SU-DHL-6 (cell line): ENCODE measurements at regions not wholly inside any gene's neighbourhood (a gene's known extent, or its start where the extent isn't known, plus 50 kb on each side); places are given as distances from the start of the nearest gene placed in this dataset.

ENCODE experiments used
- H2AFZ ChIP-seq: fragments of 200-600 bp; sonication (generic); 2 replicates; pipeline ENCODE4 v1.6.1; 2014; ENCODE audit warnings: low read depth, mild to moderate bottlenecking, moderate library complexity, mixed read lengths, antibody characterized with exemption, low read length; ENCODE audit not compliant: severe bottlenecking
- H3F3A ChIP-seq: fragments of 200-600 bp; shearing (Covaris generic); 2 replicates; pipeline ENCODE4 v1.6.0; 2016; ENCODE audit warnings: antibody characterized with exemption, mild to moderate bottlenecking; ENCODE audit not compliant: insufficient read depth
- H3K27ac ChIP-seq: fragments of 200-600 bp; sonication (generic); 2 replicates; pipeline ENCODE4 v1.5.1; 2016; ENCODE audit warnings: low read depth, mild to moderate bottlenecking, low read length, moderate library complexity, mixed read lengths
- H3K27me3 ChIP-seq: fragments of 200-600 bp; sonication (generic), shearing (Covaris generic); 2 replicates; pipeline ENCODE4 v1.6.0; 2014; ENCODE audit warnings: mild to moderate bottlenecking, low read length
- H3K36me3 ChIP-seq: fragments of 200-600 bp; sonication (generic); 2 replicates; pipeline ENCODE4 v1.6.1; 2014; ENCODE audit warnings: mild to moderate bottlenecking, low read length, mixed read lengths
- H3K4me2 ChIP-seq: fragments of 300-600, 200-600 bp; shearing (Covaris generic), sonication (generic); 2 replicates; pipeline ENCODE4 v1.6.0; 2014; ENCODE audit warnings: low read length, low read depth, mild to moderate bottlenecking; ENCODE audit not compliant: poor library complexity, severe bottlenecking
- H3K4me3 ChIP-seq: fragments of 200-600 bp; sonication (generic); 2 replicates; pipeline ENCODE4 v1.5.1; 2014; ENCODE audit warnings: antibody characterized with exemption, low read length, mild to moderate bottlenecking, mixed read lengths; ENCODE audit not compliant: insufficient read depth, poor library complexity, severe bottlenecking
- H3K79me2 ChIP-seq: fragments of 200-600 bp; sonication (generic); 2 replicates; pipeline ENCODE4 v1.6.1; 2014; ENCODE audit warnings: mild to moderate bottlenecking, low read length, moderate library complexity; ENCODE audit not compliant: insufficient read depth
- H3K9ac ChIP-seq: fragments of 200-600 bp; sonication (generic); 2 replicates; pipeline ENCODE4 v1.7.0; 2014; ENCODE audit warnings: mild to moderate bottlenecking, low read length
- H3K9me2 ChIP-seq: fragments of 200-600 bp; sonication (generic); replicated peaks from 2 replicates; pipeline ENCODE4 v1.6.1; 2014; ENCODE audit warnings: low read length; ENCODE audit not compliant: insufficient read depth
- H3K9me3 ChIP-seq: fragments of 200-600 bp; sonication (generic); 2 replicates; pipeline ENCODE4 v1.6.1; 2014; ENCODE audit warnings: low read length, mixed read lengths; ENCODE audit not compliant: insufficient read depth
- H4K20me1 ChIP-seq: fragments of 200-600 bp; sonication (generic); 2 replicates; pipeline ENCODE4 v1.6.1; 2014; ENCODE audit warnings: low read depth, mild to moderate bottlenecking, antibody characterized with exemption, low read length, moderate library complexity, mixed read lengths
- EZH2phosphoT487 ChIP-seq: fragments of 200-600 bp; sonication (generic), shearing (Covaris generic); conservative IDR thresholded peaks from 2 replicates; pipeline ENCODE4 v1.6.1; 2018; ENCODE audit warnings: mild to moderate bottlenecking, antibody characterized with exemption, low read length, moderate library complexity, mixed read lengths
- TF ChIP-seq, protein P1 (sequence below): fragments of 200-600 bp; sonication (generic); IDR thresholded peaks from one replicate; pipeline ENCODE4 v1.5.1; 2017; ENCODE audit warnings: antibody characterized with exemption, mild to moderate bottlenecking, low read length, moderate library complexity; ENCODE audit not compliant: insufficient read depth, poor library complexity, severe bottlenecking

DNA sequence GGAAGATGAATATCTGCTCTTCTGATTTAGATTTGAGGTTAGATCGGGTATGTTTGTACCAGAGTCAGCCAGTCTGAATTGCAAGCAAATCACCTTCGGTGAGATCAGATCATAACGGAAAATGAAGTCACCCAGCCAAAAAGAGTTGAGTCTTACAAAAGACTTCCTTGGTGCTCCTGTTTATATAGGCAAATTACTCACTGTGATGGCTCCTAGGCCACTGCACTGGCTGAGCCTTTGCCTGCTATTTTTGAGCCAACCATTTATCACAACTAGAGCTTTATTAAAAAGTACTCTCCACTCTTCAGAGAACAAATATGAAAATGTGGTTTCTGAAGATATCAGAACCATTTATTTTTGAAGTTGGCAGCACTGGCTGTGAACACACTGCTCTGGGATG is 277.7 kb upstream of the PCSK5 start:
- Histone ChIP-seq H3K4me2 (no peak overlapping the region), H2AFZ (no peak overlapping the region), H3K9me2 (no peaks in the 10 kb centered on the region), H3K79me2 (no peaks in the 10 kb centered on the region), H3K27me3 (no peaks in the 10 kb centered on the region), H3K4me3 (no peak overlapping the region), H3K9me3 (no peaks in the 10 kb centered on the region), H3K36me3 (no peaks in the 10 kb centered on the region), H3K9ac (no peak overlapping the region), H3K27ac (no peak overlapping the region), H3F3A (no peaks in the 10 kb centered on the region), H4K20me1 (no peaks in the 10 kb centered on the region)
- TF ChIP-seq, protein P1, sequence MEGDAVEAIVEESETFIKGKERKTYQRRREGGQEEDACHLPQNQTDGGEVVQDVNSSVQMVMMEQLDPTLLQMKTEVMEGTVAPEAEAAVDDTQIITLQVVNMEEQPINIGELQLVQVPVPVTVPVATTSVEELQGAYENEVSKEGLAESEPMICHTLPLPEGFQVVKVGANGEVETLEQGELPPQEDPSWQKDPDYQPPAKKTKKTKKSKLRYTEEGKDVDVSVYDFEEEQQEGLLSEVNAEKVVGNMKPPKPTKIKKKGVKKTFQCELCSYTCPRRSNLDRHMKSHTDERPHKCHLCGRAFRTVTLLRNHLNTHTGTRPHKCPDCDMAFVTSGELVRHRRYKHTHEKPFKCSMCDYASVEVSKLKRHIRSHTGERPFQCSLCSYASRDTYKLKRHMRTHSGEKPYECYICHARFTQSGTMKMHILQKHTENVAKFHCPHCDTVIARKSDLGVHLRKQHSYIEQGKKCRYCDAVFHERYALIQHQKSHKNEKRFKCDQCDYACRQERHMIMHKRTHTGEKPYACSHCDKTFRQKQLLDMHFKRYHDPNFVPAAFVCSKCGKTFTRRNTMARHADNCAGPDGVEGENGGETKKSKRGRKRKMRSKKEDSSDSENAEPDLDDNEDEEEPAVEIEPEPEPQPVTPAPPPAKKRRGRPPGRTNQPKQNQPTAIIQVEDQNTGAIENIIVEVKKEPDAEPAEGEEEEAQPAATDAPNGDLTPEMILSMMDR, result no peak
- TF ChIP-seq EZH2phosphoT487, result no peak

DNA sequence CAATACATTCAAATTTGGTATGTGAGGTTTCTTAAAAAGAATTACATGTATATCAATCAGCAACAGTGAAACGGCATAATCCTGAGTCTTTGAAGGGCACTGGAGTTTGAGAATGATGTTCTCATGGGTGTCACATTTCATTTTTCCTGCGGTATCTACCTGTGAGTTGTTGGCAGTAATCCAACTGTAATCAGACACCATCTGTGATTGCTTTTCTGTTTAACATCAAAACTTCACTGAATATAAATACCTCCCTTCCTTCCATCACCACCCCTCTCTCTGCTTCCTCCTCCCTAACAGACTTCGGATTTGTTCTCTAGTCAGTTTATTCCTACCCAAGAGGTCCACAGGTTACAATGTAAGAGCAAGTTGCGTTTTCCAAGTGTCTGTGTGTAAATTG is 275.2 kb upstream of the PCSK5 start:
- H3K27me3 ChIP-seq, result no peaks in the 10 kb centered on the region
- no peaks in the 10 kb centered on the region for H3K79me2 ChIP-seq
- H3K9me2 ChIP-seq, result no peaks in the 10 kb centered on the region
- H3K4me2 ChIP-seq, result no peak overlapping the region
- no peaks in the 10 kb centered on the region for H3K36me3 ChIP-seq
- TF ChIP-seq, protein P1, result no peak
- no peak for TF ChIP-seq EZH2phosphoT487
- H3F3A ChIP-seq, result no peaks in the 10 kb centered on the region
- H3K27ac ChIP-seq, result no peak overlapping the region
- no peaks in the 10 kb centered on the region for H4K20me1 ChIP-seq
- no peak overlapping the region for H2AFZ ChIP-seq
- no peak overlapping the region for H3K9ac ChIP-seq
- H3K4me3 ChIP-seq, result no peak overlapping the region
- no peaks in the 10 kb centered on the region for H3K9me3 ChIP-seq

DNA sequence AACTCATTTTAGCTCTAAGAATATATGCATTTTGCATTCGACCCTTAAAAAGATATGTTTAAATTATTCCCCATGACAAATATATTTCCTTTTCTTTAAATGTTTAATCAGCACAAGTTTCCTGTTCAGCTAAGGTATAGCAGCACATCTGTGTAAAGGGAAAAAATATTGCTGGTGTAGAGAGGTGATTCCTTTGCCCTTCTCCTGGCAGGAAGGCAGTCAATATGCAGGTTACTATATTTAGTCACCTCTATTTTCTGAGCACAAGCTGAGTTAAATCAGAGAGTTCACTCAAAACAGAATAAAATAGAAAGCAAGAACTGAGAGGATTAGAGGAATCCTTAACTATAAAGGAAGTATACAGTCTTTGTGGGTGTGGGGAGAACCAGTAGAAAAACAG is 274.4 kb upstream of the PCSK5 start:
- Histone ChIP-seq H2AFZ (no peak overlapping the region), H3K79me2 (no peaks in the 10 kb centered on the region), H3F3A (no peaks in the 10 kb centered on the region), H3K27me3 (no peaks in the 10 kb centered on the region), H3K9me2 (no peaks in the 10 kb centered on the region), H3K27ac (no peak overlapping the region), H3K4me2 (no peak overlapping the region), H4K20me1 (no peaks in the 10 kb centered on the region), H3K9me3 (no peaks in the 10 kb centered on the region), H3K36me3 (no peaks in the 10 kb centered on the region), H3K4me3 (no peak overlapping the region), H3K9ac (no peak overlapping the region)
- TF ChIP-seq EZH2phosphoT487, result no peak
- TF ChIP-seq, protein P1, result no peak
